ENCODE measurements at regions not wholly inside any gene's neighbourhood (a gene's known extent, or its start where the extent isn't known, plus 50 kb on each side); places are given as distances from the start of the nearest gene placed in this dataset.

GRCh38 chr13:107367258-107367657 is 799.3 kb upstream of the ARGLU1 start:
- no peak for DNase-seq
- TF ChIP-seq CTCF (conservative IDR thresholded peaks at IDR 0.05): no peak

More at GRCh38 chr13:107367258-107367657, 799.3 kb upstream of the ARGLU1 start:
- no peaks in the 10 kb centered on the region for H3K79me2 ChIP-seq (ENCODE audit: insufficient read depth, low read length)
- H4K20me1 ChIP-seq (ENCODE audit: control insufficient read depth, insufficient read depth, insufficient read length): no peaks in the 10 kb centered on the region
- no peaks in the 10 kb centered on the region for H3K23me2 ChIP-seq (ENCODE audit: insufficient read length, low read depth, low read length, poor library complexity, severe bottlenecking)
- Mint-ChIP-seq H3K36me3 (ENCODE audit: insufficient read depth in 1 of 3, low read depth in 3 of 3) (no peaks in the 10 kb centered on the region; a peak in 1 of 7 replicates), H3K4me1 (peaks cover 14 to 19% of the 10 kb centered on the region in 2 experiments), H3K4me3 (no peak overlapping the region), H3K27ac (no peak overlapping the region), H3K27me3 (ENCODE audit: low read depth) (no peaks in the 10 kb centered on the region; the same call in 1 of the 2 replicates), H3K9me3 (no peaks in the 10 kb centered on the region)
- no peaks in the 10 kb centered on the region for H3K79me1 ChIP-seq (ENCODE audit: insufficient read depth, low read depth, low read length, poor library complexity, severe bottlenecking)
- H3K18ac ChIP-seq (ENCODE audit: insufficient read length, low read depth, low read length): no peak overlapping the region
- H3K9ac ChIP-seq (ENCODE audit: extremely low read depth, insufficient read length, low read length): no peak overlapping the region
- H3T11ph ChIP-seq (ENCODE audit: low read length): no peak overlapping the region
- H2BK120ac ChIP-seq (ENCODE audit: low read depth, low read length, poor library complexity, severe bottlenecking): no peak overlapping the region
- H2BK20ac ChIP-seq (ENCODE audit: low read depth, low read length, poor library complexity, severe bottlenecking): no peak overlapping the region
- H2BK12ac ChIP-seq (ENCODE audit: insufficient read length, low read depth, low read length): no peak overlapping the region
- no peak overlapping the region for H3K23ac ChIP-seq (ENCODE audit: insufficient read length, low read depth, low read length)
- H3K4me1 ChIP-seq (ENCODE audit: insufficient read depth, low read length): no peaks in the 10 kb centered on the region
- H3K14ac ChIP-seq (ENCODE audit: insufficient read depth, low read length): no peak overlapping the region
- no peaks in the 10 kb centered on the region for H3K9me3 ChIP-seq (ENCODE audit: control insufficient read depth, low read depth, low read length)
- no peak overlapping the region for H2AK5ac ChIP-seq (ENCODE audit: insufficient read length, low read length)
- no peak overlapping the region for H4K91ac ChIP-seq (ENCODE audit: insufficient read length, low read depth, low read length)
- H4K8ac ChIP-seq (replicated peaks; ENCODE audit: insufficient read length, low read depth, low read length): no peak overlapping the region
- H3K27me3 ChIP-seq (ENCODE audit: insufficient read depth, low read length): no peaks in the 10 kb centered on the region
- H2AFZ ChIP-seq (ENCODE audit: low read length): no peak overlapping the region
- H3K56ac ChIP-seq (ENCODE audit: insufficient read length, low read depth, low read length): no peak overlapping the region
- H3K27ac ChIP-seq (ENCODE audit: insufficient read length, low read depth, low read length): no peak overlapping the region
- no peak overlapping the region for H2BK15ac ChIP-seq (ENCODE audit: low read depth, low read length)
- WGBS (ENCODE audit: extremely low coverage, insufficient read length, low lambda C conversion rate): no CpG with 5 or more reads among the region's 8 CpGs
- H2BK5ac ChIP-seq (ENCODE audit: insufficient read length, low read length): no peak overlapping the region
- H3K4me2 ChIP-seq (ENCODE audit: insufficient read depth, insufficient read length, low read length): no peak overlapping the region
- no peak overlapping the region for H3K4ac ChIP-seq (ENCODE audit: low read depth, low read length)
- H4K5ac ChIP-seq (ENCODE audit: insufficient read length, low read depth, low read length): no peak overlapping the region

All from H9 (cell line).